Limb (tissue), 2 donors: ENCODE measurements at regions not wholly inside any gene's neighbourhood (a gene's known extent, or its start where the extent isn't known, plus 50 kb on each side); places are given as distances from the start of the nearest gene placed in this dataset.

Experiments
- DNase-seq, 2 donors: peaks; one replicate each; pipeline ENCODE4 v3.0.0-alpha.2; 2016; ENCODE audit errors: extremely low spot score in 2 of 2

DNA sequence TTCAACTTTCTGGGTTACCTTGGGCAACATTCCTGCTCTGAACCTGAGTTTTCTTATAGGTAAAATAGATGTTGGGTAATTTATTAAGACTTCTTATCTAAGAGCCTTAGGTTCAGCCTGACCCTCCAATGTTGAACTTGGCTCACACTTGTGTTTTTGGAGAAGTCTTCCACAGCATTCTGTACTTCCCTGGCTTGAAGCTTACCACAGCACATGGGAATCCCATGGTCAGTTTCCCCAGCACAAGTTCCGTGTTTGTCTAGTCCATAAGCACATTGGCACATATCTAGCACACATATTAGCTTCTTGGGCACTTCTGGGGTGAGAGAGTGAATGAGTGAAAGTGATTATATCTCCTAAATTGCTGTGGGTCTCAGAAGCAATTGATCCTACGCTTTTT is 782.5 kb upstream of the HS6ST1 start:
- DNase-seq = no peak

- DNase-seq = no peak
These were observed 785.5 kb upstream of the HS6ST1 start for GRCh38 chr2:129103936-129104878.

DNA sequence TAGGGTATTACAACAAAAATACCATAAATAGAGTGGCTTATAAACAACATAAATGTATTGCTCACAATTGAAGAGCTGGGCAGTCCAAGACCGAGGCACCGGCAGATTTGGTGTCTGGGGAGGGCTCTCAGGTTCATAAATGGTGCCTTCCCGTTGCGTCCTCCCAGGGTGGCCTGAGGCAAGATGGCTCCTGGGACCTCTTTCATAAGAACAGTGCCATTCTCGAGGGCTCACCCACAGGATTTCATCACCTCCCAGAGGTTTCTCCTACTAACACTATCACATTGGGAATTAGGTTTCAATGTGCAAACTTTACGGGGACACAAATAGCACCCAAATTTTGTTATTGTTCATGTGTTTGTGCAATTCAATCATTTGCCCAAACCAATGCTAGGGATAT is 793.5 kb upstream of the HS6ST1 start:
- DNase-seq = no peak

GRCh38 chr2:129113776-129114175 is 795.1 kb upstream of the HS6ST1 start:
- no peak for DNase-seq

GRCh38 chr2:129117434-129117833 is 798.8 kb upstream of the HS6ST1 start:
- DNase-seq = peak; percentile 58 to 71

- DNase-seq = no peak
These were observed 799.6 kb upstream of the HS6ST1 start for GRCh38 chr2:129118296-129118695.

DNA sequence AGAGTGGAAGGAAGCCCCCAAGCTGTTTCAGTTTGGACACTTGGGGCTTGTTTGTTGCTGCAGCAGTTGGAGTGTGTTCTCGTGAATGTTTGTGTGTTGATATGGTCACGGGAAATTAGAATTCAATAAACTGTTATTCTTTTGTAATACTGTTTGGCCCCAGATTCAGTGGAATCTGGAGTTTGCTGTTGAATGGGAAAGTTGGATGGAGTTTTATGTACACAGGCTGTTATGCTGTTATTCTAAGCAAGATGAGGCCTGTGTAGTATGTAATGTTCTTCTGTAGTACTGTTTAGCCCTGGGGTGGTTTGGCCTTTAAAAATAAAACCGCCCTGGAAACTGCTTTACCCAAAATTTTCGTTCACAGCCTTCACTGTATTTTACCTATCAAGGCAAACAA is 810.4 kb upstream of the HS6ST1 start:
- DNase-seq = no peak

DNA sequence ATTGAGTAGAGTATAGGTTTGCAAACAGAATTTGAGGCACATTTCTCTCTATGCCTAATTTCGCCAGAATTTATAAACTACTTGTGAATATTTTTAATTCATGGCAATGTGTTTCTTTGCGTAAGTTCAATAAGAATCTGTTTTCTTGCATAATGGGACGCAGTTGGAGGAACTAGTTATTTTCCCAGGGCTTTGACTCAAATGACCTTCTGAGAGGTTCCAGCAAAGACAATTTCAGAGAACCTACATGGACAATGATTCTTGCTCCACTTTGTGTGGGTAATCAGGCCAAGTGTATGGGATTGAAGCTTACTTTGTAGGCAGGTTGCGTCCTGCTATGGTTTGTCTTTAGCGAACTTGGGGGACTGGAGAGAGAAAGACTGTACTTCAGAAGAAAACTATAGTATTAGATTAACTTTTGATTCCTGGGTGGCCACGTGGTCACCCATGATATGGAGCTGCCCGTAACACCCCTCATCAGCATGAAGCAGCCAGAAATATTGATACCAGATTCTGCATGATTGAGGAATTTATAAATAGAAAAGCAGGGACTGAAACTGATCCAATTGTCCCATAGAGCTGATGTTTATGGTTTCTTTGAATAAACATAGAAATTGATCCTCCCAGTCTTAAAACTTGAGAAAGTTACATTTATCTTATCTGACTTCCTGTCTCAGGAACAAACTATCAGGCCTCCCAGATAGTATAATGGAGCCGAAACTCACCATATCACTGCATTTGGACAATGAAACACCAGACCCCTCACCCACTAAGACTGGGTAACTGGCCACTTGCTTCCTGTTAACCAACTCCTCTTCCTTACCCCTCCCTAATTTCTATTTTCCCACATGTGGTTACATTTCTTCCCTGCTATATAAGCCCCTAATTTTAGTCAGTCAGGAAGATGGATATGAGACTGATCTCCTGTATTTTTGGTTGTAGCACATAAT is 815.3 kb upstream of the HS6ST1 start:
- DNase-seq = no peak

- DNase-seq = no peak
These were observed 816.3 kb upstream of the HS6ST1 start for GRCh38 chr2:129135017-129135416.

GRCh38 chr2:129139380-129139779 is 820.7 kb upstream of the HS6ST1 start:
- no peak for DNase-seq

- DNase-seq = no peak
These were observed 823.8 kb upstream of the HS6ST1 start for GRCh38 chr2:129142465-129142864.

DNA sequence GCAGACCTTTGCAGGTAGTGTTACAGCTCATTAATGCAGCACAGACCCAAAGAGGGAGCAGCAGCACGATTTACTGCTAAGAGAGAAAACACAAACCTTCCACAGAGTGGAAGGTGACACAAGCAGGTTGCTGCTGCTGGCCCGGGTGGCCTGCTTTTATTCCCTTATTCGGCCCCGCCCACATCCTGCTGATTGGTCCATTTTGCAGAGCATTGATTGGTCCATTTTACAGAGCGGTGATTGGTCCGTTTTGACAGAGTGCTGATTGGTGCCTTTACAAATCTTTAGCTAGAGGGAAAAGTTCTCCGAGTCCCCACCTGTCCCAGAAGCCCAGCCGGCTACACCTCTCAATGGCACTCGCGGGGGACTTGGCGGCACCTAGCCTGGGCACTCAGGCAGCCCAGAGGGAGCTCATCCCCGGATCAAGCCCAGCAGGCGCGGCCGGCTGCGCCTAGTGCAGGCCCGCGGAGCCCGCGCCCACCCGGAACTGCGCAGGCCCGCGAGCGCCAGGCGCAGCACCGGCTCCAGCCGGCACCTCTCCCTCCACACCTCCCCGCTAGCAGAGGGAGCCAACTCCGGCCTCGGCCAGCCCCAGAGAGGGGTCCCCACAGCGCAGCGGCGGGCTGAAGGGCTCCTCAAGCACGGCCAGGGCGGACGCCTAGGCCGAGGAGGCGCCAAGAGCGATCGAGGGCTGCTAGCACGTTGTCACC is 825.6 kb upstream of the HS6ST1 start:
- DNase-seq = no peak

GRCh38 chr2:129152514-129152913 is 827.0 kb upstream of the RAB6C start:
- no peak for DNase-seq

DNA sequence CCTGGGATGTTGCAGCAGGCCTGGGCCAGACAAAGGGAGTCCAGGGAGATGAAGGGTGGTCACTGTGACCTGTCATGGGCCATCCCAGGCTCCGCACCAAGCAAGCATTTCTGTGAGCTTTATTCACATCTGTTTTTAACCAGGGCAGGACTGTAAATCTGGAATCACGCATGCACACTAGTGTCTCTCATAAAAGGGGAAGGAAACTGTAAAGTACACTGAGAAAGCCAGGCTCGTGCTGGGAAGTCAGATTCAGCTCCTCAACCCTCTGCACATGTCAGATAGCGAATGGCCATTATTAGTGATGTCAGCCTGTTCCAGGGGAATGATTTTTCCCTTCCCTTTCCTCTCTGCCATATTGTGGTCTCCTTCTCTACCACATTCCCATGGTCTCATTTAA is 818.6 kb upstream of the RAB6C start:
- DNase-seq = no peak

DNA sequence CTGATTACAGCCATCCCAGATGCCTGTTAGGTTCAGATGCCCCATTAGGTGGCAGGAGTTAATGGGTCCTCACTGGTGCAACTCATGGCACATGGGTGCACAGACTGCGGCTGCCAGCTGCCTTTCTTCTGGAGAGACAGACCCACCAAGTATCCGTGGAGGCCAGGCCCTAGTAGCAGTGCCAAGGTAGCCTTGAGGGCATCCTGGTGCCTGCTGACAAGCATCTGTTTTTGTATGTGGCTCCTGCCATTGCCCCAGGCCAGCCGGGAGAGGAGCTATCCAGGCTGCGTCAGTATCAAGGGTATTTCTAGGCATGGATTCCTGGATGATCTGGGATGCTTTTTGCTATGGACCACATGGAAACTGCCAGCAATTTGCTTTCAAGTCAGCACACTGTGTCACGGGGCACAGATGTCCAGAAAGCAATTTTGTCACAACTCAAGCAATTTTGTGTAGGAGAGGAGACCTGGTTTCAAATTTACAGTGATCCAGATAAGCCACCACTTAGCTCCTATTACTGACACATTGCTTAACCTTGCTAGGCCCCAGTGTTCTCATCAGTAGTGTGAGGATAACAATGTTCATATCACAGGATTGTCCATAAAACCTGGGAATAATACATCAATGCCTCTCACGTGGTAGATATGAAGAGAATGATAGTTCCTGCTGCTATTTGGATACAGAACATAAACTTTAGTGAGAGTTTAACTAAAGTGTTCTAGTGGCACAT is 815.1 kb upstream of the RAB6C start:
- peak in 1 of 2 donors; percentile 3 for DNase-seq

- DNase-seq = peak in 1 of 2 donors; percentile 24
These were observed 814.5 kb upstream of the RAB6C start for GRCh38 chr2:129165006-129165405.

GRCh38 chr2:129167456-129167855 is 812.0 kb upstream of the RAB6C start:
- no peak for DNase-seq

- DNase-seq = no peak
These were observed 808.9 kb upstream of the RAB6C start for GRCh38 chr2:129170570-129170969.

DNA sequence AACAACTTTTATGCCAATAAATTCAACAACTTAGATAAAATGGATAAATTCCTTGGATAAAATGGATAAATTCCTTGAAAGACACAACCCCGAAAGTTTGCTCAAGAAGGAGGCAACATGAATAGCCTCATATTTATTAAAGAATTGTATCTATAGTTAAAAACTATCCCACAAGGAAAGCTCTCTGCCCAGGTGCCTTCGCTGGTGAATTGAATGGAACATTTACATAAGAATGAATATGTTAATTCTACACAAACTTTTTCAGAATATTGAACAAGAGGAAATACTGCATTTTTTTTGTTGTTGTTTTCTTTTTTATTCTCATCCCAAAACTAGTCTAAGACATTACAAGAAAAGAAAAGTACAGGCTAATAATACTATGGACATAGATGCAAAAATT is 805.3 kb upstream of the RAB6C start:
- no peak for DNase-seq

DNA sequence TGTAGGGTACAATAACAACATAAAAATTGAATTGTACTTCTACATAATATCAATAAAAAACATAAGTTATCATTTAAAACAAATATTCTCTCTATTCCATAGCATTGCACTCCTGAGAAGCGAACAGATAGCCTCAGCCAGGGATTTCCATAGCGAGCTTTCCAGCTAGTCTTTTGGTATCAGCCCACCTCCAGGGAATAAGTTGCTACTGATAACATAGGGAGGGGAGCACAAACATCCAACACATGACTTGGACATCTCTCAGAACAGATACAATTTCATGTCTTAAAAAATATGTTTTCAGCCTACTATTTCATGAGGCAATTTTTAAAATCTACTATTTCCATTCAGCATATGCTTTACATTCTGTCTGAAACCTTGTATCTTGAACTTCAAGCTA is 804.4 kb upstream of the RAB6C start:
- DNase-seq = no peak

DNA sequence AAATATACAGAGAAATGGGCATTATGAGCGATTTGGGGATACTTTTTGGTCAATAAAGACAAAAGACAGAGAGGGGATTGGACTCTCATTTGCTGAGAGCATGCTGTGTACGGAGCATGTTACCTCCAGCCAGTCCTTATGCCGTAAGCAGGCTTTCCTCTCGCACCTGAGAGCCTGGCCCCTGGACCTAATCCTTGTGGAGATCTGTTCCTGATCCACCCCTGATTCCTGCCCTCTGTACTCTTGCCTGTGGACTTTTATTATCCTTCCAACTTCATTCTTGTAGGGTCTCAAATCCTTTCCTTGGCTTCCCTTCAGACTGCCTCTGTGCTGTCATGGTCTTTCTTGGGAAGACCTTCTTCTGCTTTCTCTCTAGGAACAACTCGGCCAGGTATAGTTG is 803.1 kb upstream of the RAB6C start:
- DNase-seq = no peak
